ENCODE measurements at regions not wholly inside any gene's neighbourhood (a gene's known extent, or its start where the extent isn't known, plus 50 kb on each side); places are given as distances from the start of the nearest gene placed in this dataset.

GRCh38 chr4:56276547-56276946 lies 110.7 kb downstream of the AASDH start:
- no peak overlapping the region for H3K9ac ChIP-seq (ENCODE audit: low read length)
- H3K9me3 ChIP-seq (ENCODE audit: insufficient read depth, low read length), result no peaks in the 10 kb centered on the region
- no peaks in the 10 kb centered on the region for H3K79me2 ChIP-seq (ENCODE audit: insufficient read depth, low read length)
- H2AFZ ChIP-seq (ENCODE audit: low read depth, low read length, severe bottlenecking), result no peak overlapping the region
- no peaks in the 10 kb centered on the region for H3K27me3 ChIP-seq (ENCODE audit: low read length)
- H3K4me2 ChIP-seq (ENCODE audit: low read depth, low read length, poor library complexity, severe bottlenecking), result no peak overlapping the region
- TF ChIP-seq EZH2phosphoT487 (conservative IDR thresholded peaks at IDR 0.05; ENCODE audit: low read length) (no peak), CTCF (IDR thresholded peaks at IDR 0.05; ENCODE audit: insufficient read depth, low read length, poor library complexity, severe bottlenecking) (no peak)
- H3K36me3 ChIP-seq (ENCODE audit: low read length), result no peaks in the 10 kb centered on the region
- no peaks in the 10 kb centered on the region for H3K9me2 ChIP-seq (replicated peaks; ENCODE audit: insufficient read depth, low read length)
- no peaks in the 10 kb centered on the region for H4K20me1 ChIP-seq (ENCODE audit: low read depth, low read length)
- no peak overlapping the region for H3K27ac ChIP-seq (ENCODE audit: low read depth, low read length)
- H3F3A ChIP-seq (ENCODE audit: insufficient read depth), result no peaks in the 10 kb centered on the region
- H3K4me3 ChIP-seq (ENCODE audit: insufficient read depth, low read length, poor library complexity, severe bottlenecking), result no peak overlapping the region

- TF ChIP-seq EZH2phosphoT487 (conservative IDR thresholded peaks at IDR 0.05; ENCODE audit: low read length), result no peak
- no peak for TF ChIP-seq CTCF (IDR thresholded peaks at IDR 0.05; ENCODE audit: insufficient read depth, low read length, poor library complexity, severe bottlenecking)
- Histone ChIP-seq H3K27ac (ENCODE audit: low read depth, low read length) (no peak overlapping the region), H3K27me3 (ENCODE audit: low read length) (no peaks in the 10 kb centered on the region), H3K9ac (ENCODE audit: low read length) (no peak overlapping the region), H3K9me3 (ENCODE audit: insufficient read depth, low read length) (no peaks in the 10 kb centered on the region), H3K79me2 (ENCODE audit: insufficient read depth, low read length) (no peaks in the 10 kb centered on the region), H3F3A (ENCODE audit: insufficient read depth) (no peaks in the 10 kb centered on the region), H2AFZ (ENCODE audit: low read depth, low read length, severe bottlenecking) (no peak overlapping the region), H3K4me3 (ENCODE audit: insufficient read depth, low read length, poor library complexity, severe bottlenecking) (no peak overlapping the region), H3K4me2 (ENCODE audit: low read depth, low read length, poor library complexity, severe bottlenecking) (no peak overlapping the region), H3K9me2 (replicated peaks; ENCODE audit: insufficient read depth, low read length) (no peaks in the 10 kb centered on the region), H4K20me1 (ENCODE audit: low read depth, low read length) (no peaks in the 10 kb centered on the region), H3K36me3 (ENCODE audit: low read length) (no peaks in the 10 kb centered on the region)
Measured at GRCh38 chr4:56273391-56273790, 113.9 kb downstream of the AASDH start.

- no peak overlapping the region for H3K27ac ChIP-seq (ENCODE audit: low read depth, low read length)
- H3K27me3 ChIP-seq (ENCODE audit: low read length), result no peaks in the 10 kb centered on the region
- no peak overlapping the region for H3K9ac ChIP-seq (ENCODE audit: low read length)
- no peaks in the 10 kb centered on the region for H3K36me3 ChIP-seq (ENCODE audit: low read length)
- H3K4me3 ChIP-seq (ENCODE audit: insufficient read depth, low read length, poor library complexity, severe bottlenecking), result no peak overlapping the region
- no peaks in the 10 kb centered on the region for H3K9me3 ChIP-seq (ENCODE audit: insufficient read depth, low read length)
- TF ChIP-seq CTCF (IDR thresholded peaks at IDR 0.05; ENCODE audit: insufficient read depth, low read length, poor library complexity, severe bottlenecking) (no peak), EZH2phosphoT487 (conservative IDR thresholded peaks at IDR 0.05; ENCODE audit: low read length) (no peak)
- no peaks in the 10 kb centered on the region for H3K79me2 ChIP-seq (ENCODE audit: insufficient read depth, low read length)
- H3K4me2 ChIP-seq (ENCODE audit: low read depth, low read length, poor library complexity, severe bottlenecking), result no peak overlapping the region
- no peaks in the 10 kb centered on the region for H4K20me1 ChIP-seq (ENCODE audit: low read depth, low read length)
- no peaks in the 10 kb centered on the region for H3K9me2 ChIP-seq (replicated peaks; ENCODE audit: insufficient read depth, low read length)
- H2AFZ ChIP-seq (ENCODE audit: low read depth, low read length, severe bottlenecking), result no peak overlapping the region
- no peaks in the 10 kb centered on the region for H3F3A ChIP-seq (ENCODE audit: insufficient read depth)
Measured at GRCh38 chr4:56272927-56273326, 114.4 kb downstream of the AASDH start.
